Kidney epithelial cell (primary cell): ENCODE measurements at regions not wholly inside any gene's neighbourhood (a gene's known extent, or its start where the extent isn't known, plus 50 kb on each side); places are given as distances from the start of the nearest gene placed in this dataset.

Experiments used
- DNase-seq: peaks from one replicate; pipeline ENCODE4 v3.0.0-alpha.2; 2010; ENCODE audit warnings: low read depth
- H3K27me3 ChIP-seq: 2 replicates; pipeline ENCODE4 v1.6.0; 2011; ENCODE audit warnings: low read length; ENCODE audit not compliant: control insufficient read depth, insufficient read depth
- H3K36me3 ChIP-seq: 2 replicates; pipeline ENCODE4 v1.5.1; 2011; ENCODE audit warnings: low read length; ENCODE audit not compliant: control insufficient read depth, insufficient read depth
- H3K4me3 ChIP-seq: 2 replicates; pipeline ENCODE4 v1.5.1; 2011; ENCODE audit warnings: low read depth, mild to moderate bottlenecking, control low read depth, low read length
- TF ChIP-seq, protein P1 (sequence below): IDR thresholded peaks from 2 replicates; pipeline ENCODE4 v1.5.1; 2011; ENCODE audit warnings: mild to moderate bottlenecking, moderate library complexity, low read length, control low read depth, inconsistent platforms; ENCODE audit not compliant: insufficient read depth, poor library complexity, severe bottlenecking

DNA sequence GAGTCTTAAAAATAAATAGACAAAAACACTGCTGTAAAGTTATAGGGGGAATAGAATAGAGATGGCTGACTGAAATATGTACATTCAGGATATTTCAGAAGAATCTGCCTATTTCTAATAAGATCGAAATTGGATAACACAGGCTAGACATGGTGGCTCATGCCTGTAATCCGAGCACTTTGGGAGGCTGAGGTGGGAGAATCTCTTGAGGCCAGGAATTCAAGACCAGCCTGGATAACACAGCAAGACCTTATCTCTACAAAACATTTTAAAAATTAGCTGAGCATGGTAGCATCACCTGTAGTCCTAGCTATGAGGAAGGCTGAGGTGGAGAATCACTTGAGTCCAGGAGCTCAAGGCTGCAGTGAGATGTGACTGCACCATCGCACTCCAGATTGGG, 146.6 kb upstream of the CCDC150 start:
- Histone ChIP-seq H3K36me3 (no peaks in the 10 kb centered on the region), H3K27me3 (no peaks in the 10 kb centered on the region), H3K4me3 (no peak overlapping the region)
- TF ChIP-seq, protein P1, sequence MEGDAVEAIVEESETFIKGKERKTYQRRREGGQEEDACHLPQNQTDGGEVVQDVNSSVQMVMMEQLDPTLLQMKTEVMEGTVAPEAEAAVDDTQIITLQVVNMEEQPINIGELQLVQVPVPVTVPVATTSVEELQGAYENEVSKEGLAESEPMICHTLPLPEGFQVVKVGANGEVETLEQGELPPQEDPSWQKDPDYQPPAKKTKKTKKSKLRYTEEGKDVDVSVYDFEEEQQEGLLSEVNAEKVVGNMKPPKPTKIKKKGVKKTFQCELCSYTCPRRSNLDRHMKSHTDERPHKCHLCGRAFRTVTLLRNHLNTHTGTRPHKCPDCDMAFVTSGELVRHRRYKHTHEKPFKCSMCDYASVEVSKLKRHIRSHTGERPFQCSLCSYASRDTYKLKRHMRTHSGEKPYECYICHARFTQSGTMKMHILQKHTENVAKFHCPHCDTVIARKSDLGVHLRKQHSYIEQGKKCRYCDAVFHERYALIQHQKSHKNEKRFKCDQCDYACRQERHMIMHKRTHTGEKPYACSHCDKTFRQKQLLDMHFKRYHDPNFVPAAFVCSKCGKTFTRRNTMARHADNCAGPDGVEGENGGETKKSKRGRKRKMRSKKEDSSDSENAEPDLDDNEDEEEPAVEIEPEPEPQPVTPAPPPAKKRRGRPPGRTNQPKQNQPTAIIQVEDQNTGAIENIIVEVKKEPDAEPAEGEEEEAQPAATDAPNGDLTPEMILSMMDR, result no peak
- DNase-seq, result no peak

DNA sequence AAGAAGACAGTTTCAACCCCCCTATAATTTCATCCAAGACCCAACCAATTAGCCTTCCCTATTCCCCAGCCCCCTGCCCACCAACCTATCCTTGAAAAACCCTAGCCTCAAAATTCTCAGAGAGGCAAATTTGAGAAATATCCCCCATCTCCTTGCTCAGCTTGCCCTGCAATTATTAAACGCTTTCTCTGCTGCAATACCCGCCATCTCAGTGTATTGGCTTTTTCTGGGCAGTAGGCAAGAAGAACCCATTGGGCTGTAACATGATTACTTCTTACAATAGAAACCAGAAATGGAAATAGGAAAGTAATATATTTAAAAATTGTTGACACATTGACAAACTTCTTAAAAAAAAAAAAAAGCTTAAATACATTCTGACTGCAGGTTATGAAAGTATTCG, 140.6 kb upstream of the CCDC150 start:
- no peak for DNase-seq
- no peaks in the 10 kb centered on the region for H3K36me3 ChIP-seq
- H3K4me3 ChIP-seq, result no peak overlapping the region
- TF ChIP-seq, protein P1, result no peak
- H3K27me3 ChIP-seq, result no peaks in the 10 kb centered on the region

DNA sequence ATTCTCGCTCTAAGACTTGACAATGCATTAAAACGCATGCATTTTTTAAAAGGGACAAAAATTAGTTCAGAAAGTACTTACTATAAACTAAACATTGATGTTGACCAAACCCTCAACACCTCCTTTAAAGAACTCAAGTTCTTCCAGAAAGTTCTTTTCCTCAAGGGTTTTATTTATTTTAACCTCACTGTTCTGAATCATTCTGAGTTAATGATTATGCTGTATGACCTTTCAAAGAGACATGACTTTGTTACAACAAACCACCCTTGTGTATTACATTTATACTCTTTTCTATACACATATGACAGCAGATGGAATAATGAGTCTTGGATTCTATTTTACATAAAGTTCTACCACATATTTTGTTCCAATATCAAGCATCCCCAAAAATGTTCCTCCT, 139.8 kb upstream of the CCDC150 start:
- DNase-seq, result no peak
- H3K27me3 ChIP-seq, result no peaks in the 10 kb centered on the region
- TF ChIP-seq, protein P1, result no peak
- H3K4me3 ChIP-seq, result no peak overlapping the region
- H3K36me3 ChIP-seq, result no peaks in the 10 kb centered on the region

DNA sequence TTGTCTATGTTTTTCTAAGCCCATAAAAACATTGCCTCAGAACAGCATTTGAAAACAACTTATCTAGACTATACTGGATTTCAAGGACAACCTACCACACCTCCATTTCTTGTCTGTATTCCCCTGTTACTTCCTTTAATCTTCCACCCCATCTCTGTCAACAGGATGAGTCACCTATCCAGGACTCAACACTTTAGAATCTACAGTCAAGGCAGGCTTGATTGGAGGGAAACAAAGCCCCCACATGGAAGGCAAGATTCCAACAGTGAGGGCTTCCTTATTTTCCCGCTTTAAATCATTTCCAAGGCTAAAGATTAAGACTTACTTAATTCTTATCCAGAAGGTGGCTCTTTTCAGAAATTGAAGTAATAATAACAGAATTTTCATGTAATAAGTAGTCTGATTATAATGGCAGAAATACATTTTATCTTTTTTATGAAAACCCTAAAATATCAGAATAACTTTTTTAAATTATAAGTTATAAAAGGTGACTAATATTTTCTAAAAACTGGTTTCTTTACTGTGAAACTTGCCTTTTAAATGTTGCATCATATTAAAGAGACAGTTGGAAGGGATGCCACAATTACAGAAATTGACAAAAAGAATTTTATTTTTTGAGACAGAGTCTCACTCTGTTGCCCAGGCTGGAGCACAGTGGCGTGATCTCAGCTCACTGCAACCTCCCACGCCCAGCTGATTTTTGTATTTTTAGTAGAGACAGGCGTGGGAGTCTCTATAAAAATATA, 138.7 kb upstream of the CCDC150 start:
- H3K4me3 ChIP-seq, result no peak overlapping the region
- no peak for DNase-seq
- no peaks in the 10 kb centered on the region for H3K27me3 ChIP-seq
- H3K36me3 ChIP-seq, result no peaks in the 10 kb centered on the region
- TF ChIP-seq, protein P1, result no peak

DNA sequence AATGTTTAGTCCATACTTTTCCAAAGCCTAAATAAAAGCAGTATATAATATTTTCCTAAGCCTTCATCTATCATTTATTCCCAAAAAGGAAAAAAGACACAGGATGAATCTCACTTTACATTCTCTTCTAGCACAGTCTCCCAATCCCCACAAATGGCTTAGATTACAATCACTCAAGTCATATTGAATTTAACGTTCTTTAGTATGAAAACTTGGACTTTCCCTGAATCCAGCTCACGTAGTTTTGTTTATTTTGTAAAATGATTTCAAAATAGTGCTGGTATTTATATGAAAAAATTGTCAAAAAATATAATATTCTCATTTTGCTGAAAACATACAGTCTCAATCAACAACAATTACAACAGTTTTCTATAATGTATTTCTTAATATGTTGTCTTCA, 137.7 kb upstream of the CCDC150 start:
- Histone ChIP-seq H3K4me3 (no peak overlapping the region), H3K36me3 (no peaks in the 10 kb centered on the region), H3K27me3 (no peaks in the 10 kb centered on the region)
- TF ChIP-seq, protein P1, result no peak
- no peak for DNase-seq

DNA sequence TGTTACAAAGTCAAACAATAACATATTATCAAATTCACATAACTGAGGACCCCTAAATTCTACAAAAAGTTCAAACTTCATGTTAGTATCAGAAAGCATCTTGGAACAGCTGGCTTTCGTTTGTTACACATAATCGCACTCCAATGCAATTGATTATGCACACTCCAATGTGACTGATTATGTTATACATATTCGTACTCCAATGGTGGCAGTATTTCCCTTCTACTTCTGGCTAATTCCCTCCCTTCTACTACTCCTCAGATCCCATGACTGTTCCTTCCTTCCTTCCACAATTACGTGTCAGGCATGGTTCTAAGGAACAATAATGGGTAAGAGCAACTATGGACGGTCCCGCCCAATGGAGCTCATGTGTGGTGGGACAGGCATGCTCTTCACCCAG, 137.1 kb upstream of the CCDC150 start:
- Histone ChIP-seq H3K36me3 (no peaks in the 10 kb centered on the region), H3K27me3 (no peaks in the 10 kb centered on the region), H3K4me3 (no peak overlapping the region)
- no peak for DNase-seq
- TF ChIP-seq, protein P1, result no peak
